ENCODE measurements at regions not wholly inside any gene's neighbourhood (a gene's known extent, or its start where the extent isn't known, plus 50 kb on each side); places are given as distances from the start of the nearest gene placed in this dataset.
"Not testable (repeated sequence)": the region's sequence is repeated elsewhere in the genome, so short reads cannot be mapped to it uniquely, and the experiment has no call there.

- DNase-seq (ENCODE audit: low spot score), result no peak
- in situ Hi-C loops (cut with HindIII; ENCODE audit: low sequenced_read_pairs), result no loop called here
These were observed 229.5 kb upstream of the USP24 start for GRCh38 chr1:55444667-55445066.

- peak; percentile 76 for DNase-seq (ENCODE audit: low spot score)
- in situ Hi-C loops (cut with HindIII; ENCODE audit: low sequenced_read_pairs), result no loop called here
These were observed 228.2 kb upstream of the USP24 start for GRCh38 chr1:55443175-55443915.

GRCh38 chr1:55441489-55441888, 226.3 kb upstream of the USP24 start:
- DNase-seq (ENCODE audit: low spot score), result no peak
- in situ Hi-C loops (cut with HindIII; ENCODE audit: low sequenced_read_pairs), result no loop called here

- DNase-seq (ENCODE audit: low spot score), result no peak
- in situ Hi-C loops (cut with HindIII; ENCODE audit: low sequenced_read_pairs), result no loop called here
These were observed 222.5 kb upstream of the USP24 start for GRCh38 chr1:55437692-55438091.

GRCh38 chr1:55430720-55431119, 215.6 kb upstream of the USP24 start:
- in situ Hi-C loops (cut with HindIII; ENCODE audit: low sequenced_read_pairs); DNase-seq (ENCODE audit: low spot score): not testable (repeated sequence)

GRCh38 chr1:55430206-55430605, 215.0 kb upstream of the USP24 start:
- DNase-seq (ENCODE audit: low spot score); in situ Hi-C loops (cut with HindIII; ENCODE audit: low sequenced_read_pairs): not testable (repeated sequence)

- in situ Hi-C loops (cut with HindIII; ENCODE audit: low sequenced_read_pairs), result no loop called here
- no peak for DNase-seq (ENCODE audit: low spot score)
These were observed 214.1 kb upstream of the USP24 start for GRCh38 chr1:55428944-55429931.

- in situ Hi-C loops (cut with HindIII; ENCODE audit: low sequenced_read_pairs), result no loop called here
- DNase-seq (ENCODE audit: low spot score), result no peak
These were observed 213.1 kb upstream of the USP24 start for GRCh38 chr1:55428231-55428630.

- no peak for DNase-seq (ENCODE audit: low spot score)
- in situ Hi-C loops (cut with HindIII; ENCODE audit: low sequenced_read_pairs), result no loop called here
These were observed 212.4 kb upstream of the USP24 start for GRCh38 chr1:55427606-55428005.

GRCh38 chr1:55426619-55427018, 211.5 kb upstream of the USP24 start:
- in situ Hi-C loops (cut with HindIII; ENCODE audit: low sequenced_read_pairs), result no loop called here
- DNase-seq (ENCODE audit: low spot score), result no peak

- in situ Hi-C loops (cut with HindIII; ENCODE audit: low sequenced_read_pairs), result no loop called here
- DNase-seq (ENCODE audit: low spot score), result no peak
These were observed 211.0 kb upstream of the USP24 start for GRCh38 chr1:55426156-55426555.

GRCh38 chr1:55425310-55425930, 210.3 kb upstream of the USP24 start:
- DNase-seq (ENCODE audit: low spot score), result no peak
- in situ Hi-C loops (cut with HindIII; ENCODE audit: low sequenced_read_pairs), result no loop called here

GRCh38 chr1:55423376-55423775, 208.2 kb upstream of the USP24 start:
- in situ Hi-C loops (cut with HindIII; ENCODE audit: low sequenced_read_pairs), result no loop called here
- DNase-seq (ENCODE audit: low spot score), result no peak

- in situ Hi-C loops (cut with HindIII; ENCODE audit: low sequenced_read_pairs), result no loop called here
These were observed 206.0 kb upstream of the USP24 start for GRCh38 chr1:55420929-55421716.

GRCh38 chr1:55420026-55420425, 204.9 kb upstream of the USP24 start:
- DNase-seq (ENCODE audit: low spot score), result no peak
- in situ Hi-C loops (cut with HindIII; ENCODE audit: low sequenced_read_pairs), result no loop called here

More at GRCh38 chr1:55420929-55421716, 206.0 kb upstream of the USP24 start:
- DNase-seq (ENCODE audit: low spot score), result no peak

- in situ Hi-C loops (cut with HindIII; ENCODE audit: low sequenced_read_pairs), result no loop called here
- no peak for DNase-seq (ENCODE audit: low spot score)
These were observed 203.2 kb upstream of the USP24 start for GRCh38 chr1:55418208-55419000.

GRCh38 chr1:55416164-55416842, 201.1 kb upstream of the USP24 start:
- DNase-seq (ENCODE audit: low spot score), result no peak
- in situ Hi-C loops (cut with HindIII; ENCODE audit: low sequenced_read_pairs), result no loop called here

- no peak for DNase-seq (ENCODE audit: low spot score)
- in situ Hi-C loops (cut with HindIII; ENCODE audit: low sequenced_read_pairs), result no loop called here
These were observed 198.1 kb upstream of the USP24 start for GRCh38 chr1:55413286-55413685.

Measured in G401 (cell line).